SU-DHL-6 (cell line): ENCODE measurements at regions not wholly inside any gene's neighbourhood (a gene's known extent, or its start where the extent isn't known, plus 50 kb on each side); places are given as distances from the start of the nearest gene placed in this dataset.

Experiments
- H2AFZ ChIP-seq: fragments of 200-600 bp; sonication (generic); 2 replicates; pipeline ENCODE4 v1.6.1; 2014; ENCODE audit warnings: low read depth, mild to moderate bottlenecking, moderate library complexity, mixed read lengths, antibody characterized with exemption, low read length; ENCODE audit not compliant: severe bottlenecking
- H3F3A ChIP-seq: fragments of 200-600 bp; shearing (Covaris generic); 2 replicates; pipeline ENCODE4 v1.6.0; 2016; ENCODE audit warnings: antibody characterized with exemption, mild to moderate bottlenecking; ENCODE audit not compliant: insufficient read depth
- H3K27ac ChIP-seq: fragments of 200-600 bp; sonication (generic); 2 replicates; pipeline ENCODE4 v1.5.1; 2016; ENCODE audit warnings: low read depth, mild to moderate bottlenecking, low read length, moderate library complexity, mixed read lengths
- H3K27me3 ChIP-seq: fragments of 200-600 bp; sonication (generic), shearing (Covaris generic); 2 replicates; pipeline ENCODE4 v1.6.0; 2014; ENCODE audit warnings: mild to moderate bottlenecking, low read length
- H3K36me3 ChIP-seq: fragments of 200-600 bp; sonication (generic); 2 replicates; pipeline ENCODE4 v1.6.1; 2014; ENCODE audit warnings: mild to moderate bottlenecking, low read length, mixed read lengths
- H3K4me2 ChIP-seq: fragments of 300-600, 200-600 bp; shearing (Covaris generic), sonication (generic); 2 replicates; pipeline ENCODE4 v1.6.0; 2014; ENCODE audit warnings: low read length, low read depth, mild to moderate bottlenecking; ENCODE audit not compliant: poor library complexity, severe bottlenecking
- H3K4me3 ChIP-seq: fragments of 200-600 bp; sonication (generic); 2 replicates; pipeline ENCODE4 v1.5.1; 2014; ENCODE audit warnings: antibody characterized with exemption, low read length, mild to moderate bottlenecking, mixed read lengths; ENCODE audit not compliant: insufficient read depth, poor library complexity, severe bottlenecking
- H3K79me2 ChIP-seq: fragments of 200-600 bp; sonication (generic); 2 replicates; pipeline ENCODE4 v1.6.1; 2014; ENCODE audit warnings: mild to moderate bottlenecking, low read length, moderate library complexity; ENCODE audit not compliant: insufficient read depth
- H3K9ac ChIP-seq: fragments of 200-600 bp; sonication (generic); 2 replicates; pipeline ENCODE4 v1.7.0; 2014; ENCODE audit warnings: mild to moderate bottlenecking, low read length
- H3K9me2 ChIP-seq: fragments of 200-600 bp; sonication (generic); replicated peaks from 2 replicates; pipeline ENCODE4 v1.6.1; 2014; ENCODE audit warnings: low read length; ENCODE audit not compliant: insufficient read depth
- H3K9me3 ChIP-seq: fragments of 200-600 bp; sonication (generic); 2 replicates; pipeline ENCODE4 v1.6.1; 2014; ENCODE audit warnings: low read length, mixed read lengths; ENCODE audit not compliant: insufficient read depth
- H4K20me1 ChIP-seq: fragments of 200-600 bp; sonication (generic); 2 replicates; pipeline ENCODE4 v1.6.1; 2014; ENCODE audit warnings: low read depth, mild to moderate bottlenecking, antibody characterized with exemption, low read length, moderate library complexity, mixed read lengths
- CTCF ChIP-seq: fragments of 200-600 bp; sonication (generic); IDR thresholded peaks from one replicate; pipeline ENCODE4 v1.5.1; 2017; ENCODE audit warnings: antibody characterized with exemption, mild to moderate bottlenecking, low read length, moderate library complexity; ENCODE audit not compliant: insufficient read depth, poor library complexity, severe bottlenecking
- EZH2phosphoT487 ChIP-seq: fragments of 200-600 bp; sonication (generic), shearing (Covaris generic); conservative IDR thresholded peaks from 2 replicates; pipeline ENCODE4 v1.6.1; 2018; ENCODE audit warnings: mild to moderate bottlenecking, antibody characterized with exemption, low read length, moderate library complexity, mixed read lengths

GRCh38 chr12:88844426-88844825, 264.2 kb upstream of the KITLG start:
- Histone ChIP-seq H3K4me2 (no peak overlapping the region), H4K20me1 (no peaks in the 10 kb centered on the region), H3K9ac (no peak overlapping the region), H3K79me2 (no peaks in the 10 kb centered on the region), H3K4me3 (no peak overlapping the region), H3K9me2 (no peaks in the 10 kb centered on the region), H3F3A (no peaks in the 10 kb centered on the region), H3K27ac (no peak overlapping the region), H3K9me3 (no peaks in the 10 kb centered on the region), H3K27me3 (no peaks in the 10 kb centered on the region), H3K36me3 (no peaks in the 10 kb centered on the region), H2AFZ (no peak overlapping the region)
- TF ChIP-seq CTCF, result no peak
- no peak for TF ChIP-seq EZH2phosphoT487

GRCh38 chr12:88842314-88842713, 262.0 kb upstream of the KITLG start:
- Histone ChIP-seq H3K27me3 (no peaks in the 10 kb centered on the region), H3K36me3 (no peaks in the 10 kb centered on the region), H3K27ac (no peak overlapping the region), H3K79me2 (no peaks in the 10 kb centered on the region), H3K4me3 (no peak overlapping the region), H4K20me1 (no peaks in the 10 kb centered on the region), H3K4me2 (no peak overlapping the region), H3K9me3 (no peaks in the 10 kb centered on the region), H3K9me2 (no peaks in the 10 kb centered on the region), H3F3A (no peaks in the 10 kb centered on the region), H2AFZ (no peak overlapping the region), H3K9ac (no peak overlapping the region)
- TF ChIP-seq CTCF (no peak), EZH2phosphoT487 (no peak)

- Histone ChIP-seq H3K27ac (no peak overlapping the region), H2AFZ (no peak overlapping the region), H3K36me3 (no peaks in the 10 kb centered on the region), H3K9ac (no peak overlapping the region), H3K79me2 (no peaks in the 10 kb centered on the region), H3F3A (no peaks in the 10 kb centered on the region), H3K4me3 (no peak overlapping the region), H4K20me1 (no peaks in the 10 kb centered on the region), H3K9me2 (no peaks in the 10 kb centered on the region), H3K27me3 (no peaks in the 10 kb centered on the region), H3K9me3 (no peaks in the 10 kb centered on the region), H3K4me2 (no peak overlapping the region)
- no peak for TF ChIP-seq EZH2phosphoT487
- TF ChIP-seq CTCF, result no peak
Observed at GRCh38 chr12:88839486-88839885, 259.2 kb upstream of the KITLG start.

- Histone ChIP-seq H3K4me2 (no peak overlapping the region), H2AFZ (no peak overlapping the region), H3K4me3 (no peak overlapping the region), H3K9me2 (no peaks in the 10 kb centered on the region), H3K36me3 (no peaks in the 10 kb centered on the region), H3K27ac (no peak overlapping the region), H3K9me3 (no peaks in the 10 kb centered on the region), H4K20me1 (no peaks in the 10 kb centered on the region), H3K79me2 (no peaks in the 10 kb centered on the region), H3K27me3 (no peaks in the 10 kb centered on the region), H3K9ac (no peak overlapping the region), H3F3A (no peaks in the 10 kb centered on the region)
- TF ChIP-seq EZH2phosphoT487 (no peak), CTCF (no peak)
Observed at GRCh38 chr12:88836156-88836555, 255.9 kb upstream of the KITLG start.
